HEK293 (cell line): ENCODE measurements at regions not wholly inside any gene's neighbourhood (a gene's known extent, or its start where the extent isn't known, plus 50 kb on each side); places are given as distances from the start of the nearest gene placed in this dataset.
A peak's percentile ranks its signal among the peaks of the same experiment; 100 is the strongest.

ENCODE experiments used
- CTCF ChIA-PET: fragments of 350-600 bp; formaldehyde crosslinking; extraction: SDS; loops from one replicate; lab custom pipeline; 2021; ENCODE audit warnings: antibody characterized with exemption; lab: Yijun Ruan, JAX
- POLR2A ChIA-PET: fragments of 300-600 bp; formaldehyde crosslinking; extraction: SDS; loops from one replicate; lab custom pipeline; 2020; ENCODE audit warnings: antibody characterized with exemption, inconsistent platforms; lab: Yijun Ruan, JAX
- H3K27ac ChIP-seq: fragments of 200-500 bp; sonication (Bioruptor generic); 2 replicates; pipeline ENCODE4 v1.5.1; 2014; ENCODE audit warnings: low read depth, low read length, control low read depth, inconsistent platforms; ENCODE audit errors: extremely low read depth
- H3K36me3 ChIP-seq, 2 experiments: fragments of 200-500 bp in 1 of 2; sonication (Bioruptor generic) in 1 of 2; 1 replicate in 1 of 2; 2 replicates in 1 of 2; pipeline ENCODE4 v1.5.1; 2014 to 2017; ENCODE audit warnings: inconsistent platforms in 2 of 2, low read length in 2 of 2; ENCODE audit not compliant: control insufficient read depth in 2 of 2, insufficient read depth in 1 of 2
- H3K4me1 ChIP-seq: fragments of 200-500 bp; sonication (Bioruptor generic); 2 replicates; pipeline ENCODE4 v1.5.1; 2014; ENCODE audit warnings: mild to moderate bottlenecking, low read length, inconsistent platforms; ENCODE audit not compliant: control insufficient read depth, insufficient read depth
- H3K4me3 ChIP-seq: 2 replicates; pipeline ENCODE4 v1.5.1; 2011; ENCODE audit warnings: low read depth, mild to moderate bottlenecking, control low read depth, low read length, moderate library complexity
- H3K9me3 ChIP-seq: fragments of 200-500 bp; sonication (Bioruptor generic); 2 replicates; pipeline ENCODE4 v1.5.1; 2014; ENCODE audit warnings: low read depth, low read length, inconsistent platforms; ENCODE audit not compliant: control insufficient read depth, insufficient read depth
- BCL11A ChIP-seq: fragments of 450-650 bp; formaldehyde crosslinking; IDR thresholded peaks from 2 replicates; pipeline ENCODE4 v1.5.1; 2016; ENCODE audit warnings: low read depth, missing biosample characterization, missing genetic modification characterization
- INSM2 ChIP-seq: fragments of 450-650 bp; formaldehyde crosslinking; IDR thresholded peaks from 2 replicates; pipeline ENCODE4 v1.5.1; 2016; ENCODE audit warnings: missing biosample characterization, missing genetic modification characterization
- KLF16 ChIP-seq: fragments of 450-650 bp; formaldehyde crosslinking; IDR thresholded peaks from 2 replicates; pipeline ENCODE4 v1.5.1; 2017; ENCODE audit warnings: missing biosample characterization, missing genetic modification characterization
- KLF17 ChIP-seq: fragments of 450-650 bp; formaldehyde crosslinking; IDR thresholded peaks from 2 replicates; pipeline ENCODE4 v1.5.1; 2016; ENCODE audit warnings: missing biosample characterization, missing genetic modification characterization
- PRDM10 ChIP-seq: fragments of 450-650 bp; formaldehyde crosslinking; IDR thresholded peaks from 2 replicates; pipeline ENCODE4 v1.5.1; 2016; ENCODE audit warnings: missing biosample characterization, missing genetic modification characterization
- SP7 ChIP-seq: fragments of 450-650 bp; formaldehyde crosslinking; IDR thresholded peaks from 2 replicates; pipeline ENCODE4 v1.5.1; 2016; ENCODE audit warnings: missing biosample characterization, missing genetic modification characterization
- TSHZ1 ChIP-seq: fragments of 450-650 bp; formaldehyde crosslinking; IDR thresholded peaks from 2 replicates; pipeline ENCODE4 v1.5.1; 2016; ENCODE audit warnings: missing biosample characterization, missing genetic modification characterization, borderline replicate concordance
- ZBTB26 ChIP-seq: fragments of 450-650 bp; formaldehyde crosslinking; optimal IDR thresholded peaks from 2 replicates; pipeline ENCODE3; 2016; ENCODE audit warnings: missing biosample characterization, mild to moderate bottlenecking, missing genetic modification characterization
- ZEB2 ChIP-seq: fragments of 450-650 bp; formaldehyde crosslinking; IDR thresholded peaks from 2 replicates; pipeline ENCODE4 v1.5.1; 2016; ENCODE audit warnings: missing biosample characterization, missing genetic modification characterization
- ZNF10 ChIP-seq: fragments of 450-650 bp; formaldehyde crosslinking; IDR thresholded peaks from 2 replicates; pipeline ENCODE4 v1.5.1; 2017; ENCODE audit warnings: missing biosample characterization, missing genetic modification characterization
- ZNF157 ChIP-seq: fragments of 450-650 bp; formaldehyde crosslinking; IDR thresholded peaks from 2 replicates; pipeline ENCODE4 v1.5.1; 2016; ENCODE audit warnings: missing biosample characterization, missing genetic modification characterization
- ZNF19 ChIP-seq: fragments of 450-650 bp; formaldehyde crosslinking; IDR thresholded peaks from 2 replicates; pipeline ENCODE4; 2016; ENCODE audit warnings: missing biosample characterization, missing genetic modification characterization, low read depth
- ZNF366 ChIP-seq: fragments of 450-650 bp; formaldehyde crosslinking; conservative IDR thresholded peaks from 2 replicates; pipeline ENCODE4 v1.5.1; 2016; ENCODE audit warnings: missing biosample characterization, missing genetic modification characterization
- ZNF391 ChIP-seq: fragments of 450-650 bp; formaldehyde crosslinking; IDR thresholded peaks from 2 replicates; pipeline ENCODE4 v1.5.1; 2016; ENCODE audit warnings: low read depth, missing biosample characterization, missing genetic modification characterization, borderline replicate concordance
- ZNF629 ChIP-seq: fragments of 450-650 bp; formaldehyde crosslinking; IDR thresholded peaks from 2 replicates; pipeline ENCODE4 v1.5.1; 2017; ENCODE audit warnings: missing biosample characterization, missing genetic modification characterization
- ZNF660 ChIP-seq: fragments of 450-650 bp; IDR thresholded peaks from 2 replicates; pipeline ENCODE4 v1.5.1; 2018; ENCODE audit warnings: missing biosample characterization, mild to moderate bottlenecking, missing genetic modification characterization
- ZNF791 ChIP-seq: fragments of 450-650 bp; formaldehyde crosslinking; IDR thresholded peaks from 2 replicates; pipeline ENCODE4 v1.5.1; 2016; ENCODE audit warnings: missing biosample characterization, missing genetic modification characterization
- ZSCAN18 ChIP-seq: fragments of 450-650 bp; formaldehyde crosslinking; IDR thresholded peaks from 2 replicates; pipeline ENCODE4 v1.5.1; 2016; ENCODE audit warnings: missing biosample characterization, missing genetic modification characterization
- ZSCAN23 ChIP-seq: fragments of 450-650 bp; formaldehyde crosslinking; IDR thresholded peaks from 2 replicates; pipeline ENCODE4 v1.5.1; 2016; ENCODE audit warnings: missing biosample characterization, missing genetic modification characterization

GRCh38 chrX:138859421-138859820, 147.9 kb upstream of the FGF13 start:
- H3K4me1 ChIP-seq, result peaks cover 5% of the 10 kb centered on the region
- TF ChIP-seq ZNF157 (tag by site-specific recombination), result no peak
- no peak for TF ChIP-seq ZEB2
- ChIA-PET POLR2A (interaction anchor here (0.6 kb wide), 1 partner anchor 338 kb away, joined by 7 read pairs; no protein-coding TSS in a partner anchor), CTCF (interaction anchor here (0.9 kb wide), 1 partner anchor 177 kb away, joined by 3 read pairs; no protein-coding TSS in a partner anchor)
- no peaks in the 10 kb centered on the region for H3K36me3 ChIP-seq
- no peak overlapping the region for H3K27ac ChIP-seq
- no peaks in the 10 kb centered on the region for H3K9me3 ChIP-seq
- H3K4me3 ChIP-seq, result no peak overlapping the region

GRCh38 chrX:138858951-138859350, 147.4 kb upstream of the FGF13 start:
- ChIA-PET POLR2A (no interaction called here), CTCF (no interaction called here)
- Histone ChIP-seq H3K4me1 (peaks cover 5% of the 10 kb centered on the region), H3K36me3 (no peaks in the 10 kb centered on the region), H3K4me3 (no peak overlapping the region), H3K9me3 (no peaks in the 10 kb centered on the region), H3K27ac (no peak overlapping the region)
- no peak for TF ChIP-seq ZSCAN23 (tag by site-specific recombination)
- TF ChIP-seq ZNF629 (tag by site-specific recombination), result no peak
- TF ChIP-seq ZSCAN18, result no peak
- TF ChIP-seq ZNF19 (tag by site-specific recombination), result no peak
- TF ChIP-seq BCL11A (tag by site-specific recombination), result no peak
- TF ChIP-seq ZBTB26, result no peak
- TF ChIP-seq SP7, result no peak
- TF ChIP-seq ZNF660 (tag by site-specific recombination), result no peak
- no peak for TF ChIP-seq ZNF391
- TF ChIP-seq KLF16 (tag by site-specific recombination), result no peak
- TF ChIP-seq TSHZ1 (tag by site-specific recombination), result no peak
- TF ChIP-seq ZNF791 (tag by site-specific recombination), result no peak

- CTCF ChIA-PET, result no interaction called here
- no peaks in the 10 kb centered on the region for H3K36me3 ChIP-seq
- peaks cover 5% of the 10 kb centered on the region for H3K4me1 ChIP-seq
- POLR2A ChIA-PET, result no interaction called here
- H3K9me3 ChIP-seq, result no peaks in the 10 kb centered on the region
- no peak overlapping the region for H3K4me3 ChIP-seq
- no peak overlapping the region for H3K27ac ChIP-seq
- TF ChIP-seq PRDM10 (tag by site-specific recombination), result peak; percentile 77
- peak; percentile 65; the same call in 1 of the 2 replicates for TF ChIP-seq ZEB2
- TF ChIP-seq SP7, result peak; percentile 62
- peak; percentile 38; the same call in 1 of the 2 replicates for TF ChIP-seq ZNF366
- peak; percentile 67 for TF ChIP-seq ZNF629 (tag by site-specific recombination)
- 0 out of 2 replicates have a peak, but pooled peaks have one; percentile 27 for TF ChIP-seq INSM2 (tag by site-specific recombination)
- TF ChIP-seq ZNF10 (tag by site-specific recombination), result no peak
- peak; percentile 80; the same call in 1 of the 2 replicates for TF ChIP-seq KLF17 (tag by site-specific recombination)
Observed at GRCh38 chrX:138858438-138858837, 146.9 kb upstream of the FGF13 start.
